Erythroblast (primary cell): ENCODE measurements at regions not wholly inside any gene's neighbourhood (a gene's known extent, or its start where the extent isn't known, plus 50 kb on each side); places are given as distances from the start of the nearest gene placed in this dataset.

Source experiments
- GATA1 ChIP-seq: IDR thresholded peaks from 2 replicates; pipeline ENCODE4 v1.6.1; 2011; ENCODE audit warnings: low read depth, mild to moderate bottlenecking, control low read depth, low read length, moderate library complexity
- POLR2A ChIP-seq: IDR thresholded peaks from 2 replicates; pipeline ENCODE4 v1.6.1; 2011; ENCODE audit warnings: mild to moderate bottlenecking, low read length

- no peak for TF ChIP-seq POLR2A
- TF ChIP-seq GATA1 = no peak
Observed at GRCh38 chr13:29684441-29684840, 89.0 kb upstream of the SLC7A1 start.
